Activated CD4-positive, alpha-beta T cell treated with anti-CD3 and anti-CD28 coated beads, Interleukin-2, amount 50 U/mL, for 24 hours (primary cell): ENCODE measurements at regions not wholly inside any gene's neighbourhood (a gene's known extent, or its start where the extent isn't known, plus 50 kb on each side); places are given as distances from the start of the nearest gene placed in this dataset.
A peak's percentile ranks its signal among the peaks of the same experiment; 100 is the strongest.

Source experiments
- DNase-seq, 2 donors: peaks; one replicate each; pipeline ENCODE4 v3.0.0-alpha.2; 2020; ENCODE audit warnings: low read depth in 1 of 2, low spot score in 1 of 2

DNA sequence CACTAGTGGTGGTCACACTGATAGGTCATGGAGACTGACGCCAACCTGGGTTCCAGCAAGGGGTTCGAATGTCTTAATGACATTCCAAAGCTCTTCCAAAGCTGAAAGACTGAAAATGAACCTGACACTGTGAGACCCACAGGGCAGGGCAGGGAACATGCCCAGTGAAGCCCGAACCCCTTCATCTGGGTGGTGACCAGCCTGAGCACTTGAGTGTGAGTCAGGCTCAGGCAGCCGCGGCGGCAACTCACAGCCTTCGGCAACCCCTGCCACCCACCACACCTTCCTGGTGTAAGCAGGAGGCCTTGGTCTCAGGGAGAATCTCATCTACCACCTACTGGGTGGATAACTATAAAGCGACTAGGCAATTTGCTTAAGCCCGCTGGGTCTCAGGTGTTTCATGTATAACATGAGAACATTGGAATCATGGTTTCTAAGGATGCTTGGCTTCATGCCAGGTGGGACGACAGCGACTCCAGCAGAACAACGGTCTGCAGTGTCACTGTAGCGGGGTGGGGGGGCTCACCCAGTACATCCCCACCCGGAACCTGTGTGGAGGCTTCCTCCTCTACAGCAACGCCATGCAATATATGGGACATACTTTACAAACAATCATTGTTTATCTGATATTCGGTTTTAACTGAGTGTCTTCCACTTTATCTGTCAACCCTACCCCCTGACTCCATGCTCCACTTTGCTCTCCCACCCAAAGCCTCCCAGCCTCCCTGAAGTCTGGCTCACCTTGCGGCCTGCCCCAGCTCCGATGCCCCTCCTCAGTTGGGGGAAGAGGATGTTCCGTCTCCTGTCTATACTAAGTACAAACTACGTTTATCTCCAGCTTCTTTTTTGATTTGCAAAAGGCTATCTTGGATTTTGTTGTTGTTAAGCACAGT, 125.0 kb upstream of the MEF2A start:
- no peak for DNase-seq

DNA sequence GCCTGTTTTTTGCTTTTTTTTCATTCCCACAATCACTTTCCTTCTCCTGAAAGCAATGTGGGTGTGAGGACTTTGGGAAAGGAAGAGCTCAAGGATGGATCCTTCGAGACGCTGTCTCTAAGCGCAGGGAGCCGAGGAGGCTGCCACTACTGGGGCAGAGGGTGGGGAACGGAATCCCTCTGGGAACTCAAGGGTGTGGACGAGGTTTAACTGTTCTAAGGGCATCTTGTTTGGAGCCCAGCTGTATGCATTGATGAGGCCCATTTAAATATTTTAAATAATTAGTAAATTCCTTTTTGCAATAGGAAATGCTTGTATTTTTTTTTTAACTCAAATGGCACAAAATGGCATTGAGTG, 124.4 kb upstream of the MEF2A start:
- DNase-seq: no peak

DNA sequence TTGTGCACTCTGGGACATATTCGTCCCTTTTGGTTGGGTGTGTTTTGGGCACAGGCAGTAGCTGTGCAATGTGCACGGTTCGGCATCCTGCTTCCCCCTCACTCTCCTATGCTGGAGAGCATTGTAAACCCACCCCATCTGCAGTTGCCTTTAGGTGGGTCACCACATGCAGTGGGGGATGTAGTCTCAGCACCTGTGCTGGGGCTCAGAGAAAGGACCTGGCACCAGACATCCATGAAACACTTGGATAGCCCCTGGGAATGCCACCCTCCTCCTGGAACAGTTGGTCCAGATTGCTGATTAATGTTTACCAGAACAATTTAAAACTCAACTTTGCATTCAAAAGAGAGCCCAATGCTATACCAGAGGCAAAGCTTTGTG, 123.9 kb upstream of the MEF2A start:
- no peak for DNase-seq

DNA sequence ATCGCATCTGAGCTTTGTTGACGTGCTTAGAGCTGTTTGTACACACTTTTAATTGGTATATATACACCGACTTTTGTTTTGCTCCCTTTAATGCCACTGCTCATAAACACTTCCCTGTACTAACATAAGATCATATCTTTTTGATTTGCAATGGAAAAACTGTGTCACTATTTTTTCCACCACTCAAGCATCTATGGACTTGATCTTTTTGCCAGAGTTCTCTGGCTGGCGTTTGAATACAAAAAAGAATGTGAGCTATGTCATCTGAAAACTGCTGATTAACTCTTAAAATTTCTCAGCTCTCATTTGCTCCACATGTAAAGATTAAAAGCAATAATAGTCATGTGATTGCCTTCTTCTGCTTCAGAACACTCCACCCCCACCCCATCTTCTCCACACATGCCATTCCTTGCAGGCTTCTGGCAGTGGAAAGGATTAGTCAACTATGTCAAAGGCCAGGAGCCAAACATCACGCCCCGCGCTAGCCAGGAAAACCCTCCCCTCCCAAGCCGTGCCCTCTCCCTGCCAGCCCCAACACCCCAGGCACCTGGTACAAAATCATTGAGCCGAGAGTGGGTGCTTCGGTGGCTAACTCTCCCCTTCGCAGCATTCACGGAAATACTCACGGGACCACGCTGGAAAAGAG, 123.4 kb upstream of the MEF2A start:
- DNase-seq: no peak

DNA sequence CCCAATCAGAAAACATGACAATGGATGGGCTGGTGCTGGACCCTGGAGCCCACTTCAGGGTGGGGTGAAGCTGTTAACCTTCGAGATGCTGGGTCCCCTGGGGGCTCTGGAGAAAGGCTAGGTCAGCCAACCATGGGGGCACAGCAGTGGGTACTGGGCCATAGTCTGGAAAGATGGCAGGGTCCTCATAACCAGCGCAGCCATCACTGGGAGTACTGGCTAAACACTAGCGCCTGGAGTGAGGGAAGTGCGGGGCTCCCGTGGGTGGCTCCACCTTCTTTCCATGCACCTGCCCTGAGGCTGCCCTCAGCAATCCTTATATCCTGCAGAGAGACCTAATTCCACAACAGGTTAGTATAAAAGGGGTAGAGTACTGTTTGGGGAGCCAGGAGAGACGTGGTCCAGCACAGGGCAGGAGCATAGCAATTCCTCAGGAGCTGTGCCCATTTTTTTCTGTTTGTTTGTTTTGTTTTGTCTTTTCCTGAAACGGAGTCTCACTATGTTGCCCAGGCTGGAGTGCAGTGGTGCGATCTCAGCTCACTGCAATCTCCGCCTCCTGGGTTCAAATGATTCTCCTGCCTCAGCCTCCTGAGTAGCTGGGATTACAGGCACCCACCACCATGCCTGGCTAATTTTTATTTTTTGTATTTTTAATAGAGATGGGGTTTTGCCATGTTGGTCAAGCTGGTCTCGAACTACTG, 122.6 kb upstream of the MEF2A start:
- DNase-seq: no peak

DNA sequence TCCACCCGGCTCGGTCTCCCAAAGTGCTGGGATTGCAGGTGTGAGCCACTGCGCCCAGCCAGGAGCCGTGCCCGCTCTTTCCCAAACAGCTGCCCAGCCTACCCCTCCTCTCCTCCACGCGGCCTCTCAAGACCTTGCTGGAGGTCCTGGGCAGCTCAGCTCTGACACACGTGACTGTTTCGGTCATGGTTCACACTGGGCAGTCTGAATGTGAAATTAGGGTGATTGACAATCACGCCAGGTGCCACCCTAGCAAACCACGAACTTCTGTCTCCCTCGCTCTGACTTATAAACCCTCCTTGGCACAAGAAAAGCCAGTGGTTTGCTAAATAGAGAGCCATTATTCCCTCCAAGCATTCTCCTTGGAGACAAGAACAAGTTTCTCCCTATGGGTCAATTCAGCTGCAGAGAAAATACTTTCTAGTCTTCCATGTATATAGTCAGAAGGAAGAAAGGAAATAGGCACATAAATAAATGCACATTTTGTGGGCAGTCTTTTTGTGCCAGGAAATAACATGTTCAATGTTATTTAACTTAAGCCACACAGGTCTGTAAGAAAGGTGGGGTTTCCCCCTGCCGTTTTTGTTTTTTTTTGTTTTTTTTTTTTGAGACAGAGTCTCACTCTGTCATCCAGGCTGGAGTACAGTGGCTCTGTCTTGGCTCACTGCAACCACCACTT, 121.9 kb upstream of the MEF2A start:
- DNase-seq: no peak

DNA sequence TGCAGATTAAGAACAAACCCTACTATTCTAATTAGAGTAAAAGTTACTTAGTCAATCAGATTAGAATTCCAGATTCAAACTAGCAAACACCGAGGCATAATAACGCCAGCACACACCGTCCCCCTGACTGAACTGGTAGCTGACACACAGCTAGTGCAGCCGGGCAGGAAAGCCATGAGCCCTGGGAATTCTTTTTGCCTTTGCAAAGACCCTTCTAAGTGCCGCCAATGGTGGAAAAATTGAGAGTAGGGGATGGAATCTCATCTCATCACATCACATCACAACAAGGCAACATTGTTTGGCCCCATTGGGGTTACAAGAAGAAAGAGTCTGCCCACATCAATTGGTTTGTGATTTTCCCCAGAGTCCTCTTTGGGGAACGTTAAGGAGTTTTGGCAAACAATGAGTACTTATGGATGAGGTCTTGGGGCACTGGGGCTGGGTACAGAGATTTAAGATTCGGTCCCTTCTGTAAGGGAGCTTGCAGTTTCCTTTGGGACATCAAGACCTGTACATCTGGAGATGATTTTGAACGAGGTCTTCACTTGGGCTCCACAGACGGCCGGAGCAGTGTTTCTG, 120.4 kb upstream of the MEF2A start:
- DNase-seq: no peak

DNA sequence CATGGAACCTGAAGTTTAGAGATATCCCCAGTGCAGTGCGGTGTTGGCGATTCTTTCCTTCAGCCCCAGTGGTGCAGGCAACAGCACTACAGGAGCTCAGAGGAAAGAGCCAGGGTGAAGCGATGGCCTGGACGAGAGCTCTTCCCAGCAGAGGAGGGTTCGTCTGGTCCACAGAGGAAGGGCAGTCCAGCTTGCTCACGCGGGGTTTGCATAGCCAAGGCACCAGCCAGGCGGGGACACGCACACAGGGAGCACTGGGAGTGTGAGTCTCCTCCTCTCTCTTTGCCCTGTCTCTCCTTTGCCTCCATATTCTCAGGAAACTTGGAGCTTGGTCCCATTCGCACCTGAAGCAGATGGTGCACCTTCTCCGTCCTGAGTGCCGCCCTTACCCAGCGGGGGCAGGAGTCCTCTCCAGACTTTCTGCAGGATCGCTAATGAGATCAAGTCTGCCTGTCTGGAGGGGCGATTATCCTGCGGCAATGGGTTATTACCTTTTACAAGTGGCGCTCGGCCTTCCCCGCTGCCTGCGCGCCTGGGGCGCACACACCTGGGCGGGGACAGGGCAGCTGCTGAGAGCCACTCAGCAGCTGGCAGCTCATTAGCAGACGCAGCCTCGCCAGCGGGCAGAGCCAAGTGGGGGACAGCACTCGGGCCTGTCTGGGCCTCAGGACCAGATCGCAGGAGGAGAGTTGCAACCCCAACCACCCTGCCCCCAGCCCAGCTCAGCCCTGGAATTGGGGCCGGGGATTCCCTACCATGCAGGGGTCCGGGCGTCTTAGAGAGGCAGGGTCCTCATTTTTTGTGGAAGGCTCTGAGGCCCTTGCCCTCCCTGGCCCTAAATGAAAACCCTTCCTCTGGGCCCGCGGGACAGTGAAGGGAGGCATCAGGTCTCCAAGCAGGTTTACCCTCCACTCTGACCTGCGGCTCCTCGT, 119.0 kb upstream of the MEF2A start:
- DNase-seq: no peak

DNA sequence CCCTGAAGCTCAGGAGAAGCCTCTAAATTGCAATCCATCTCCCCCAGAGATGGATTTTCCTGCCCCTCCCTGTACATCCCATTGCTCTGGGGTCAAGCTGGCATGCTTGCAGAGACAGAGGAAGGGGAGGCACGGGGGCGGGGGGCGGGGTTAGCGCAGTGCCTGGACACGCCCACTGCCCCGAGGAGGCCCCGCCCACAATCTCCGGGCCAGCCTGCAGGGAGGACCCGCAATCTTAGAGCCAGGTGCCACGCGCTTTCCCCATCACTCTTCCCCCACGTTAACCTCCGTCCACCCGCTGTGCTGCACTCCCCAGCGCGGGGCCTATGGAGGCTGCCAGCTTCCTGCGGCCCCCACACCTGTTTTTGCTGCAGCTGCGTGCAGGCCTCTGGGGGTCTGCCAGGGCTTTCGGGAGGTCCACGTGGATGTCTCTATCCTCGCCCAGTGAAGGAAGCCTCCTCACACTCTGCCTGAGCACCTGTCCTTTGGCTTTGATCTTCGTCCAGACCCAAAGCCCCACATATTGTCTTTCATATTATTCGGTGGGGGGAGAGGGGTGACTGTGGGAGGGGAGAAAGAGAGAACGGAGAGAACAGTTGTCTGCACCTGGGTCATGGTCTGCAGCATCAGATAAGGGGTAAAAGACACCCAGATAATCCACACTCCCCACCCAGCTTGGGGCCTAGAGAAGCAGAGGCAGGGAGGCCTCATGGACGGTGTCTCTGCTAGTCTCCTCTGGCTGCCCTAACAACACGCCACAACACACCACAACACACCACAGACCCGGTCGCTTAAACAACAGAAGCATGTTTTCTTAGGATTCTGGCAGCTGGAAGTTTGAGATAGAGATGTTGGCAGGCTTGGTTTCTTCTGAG, 118.0 kb upstream of the MEF2A start:
- no peak for DNase-seq

DNA sequence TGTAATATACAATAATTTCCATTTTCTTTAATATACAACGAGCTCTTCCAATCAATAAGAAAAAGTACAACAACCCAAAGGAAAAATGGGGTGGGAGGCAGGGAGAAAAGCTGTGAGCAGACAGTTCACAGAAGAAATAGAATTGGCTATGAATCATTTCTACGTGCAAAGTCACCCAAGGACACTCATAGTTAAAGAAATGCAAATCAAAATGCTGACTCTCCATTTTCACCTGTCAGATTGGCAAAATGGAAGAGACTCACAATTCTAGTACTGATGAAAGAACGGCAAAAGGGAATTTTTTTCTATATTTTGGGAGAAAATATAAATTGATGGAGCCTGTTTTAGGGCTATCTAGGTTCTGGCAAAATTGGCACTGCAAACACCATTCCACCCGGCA, 116.3 kb upstream of the MEF2A start:
- DNase-seq: no peak

DNA sequence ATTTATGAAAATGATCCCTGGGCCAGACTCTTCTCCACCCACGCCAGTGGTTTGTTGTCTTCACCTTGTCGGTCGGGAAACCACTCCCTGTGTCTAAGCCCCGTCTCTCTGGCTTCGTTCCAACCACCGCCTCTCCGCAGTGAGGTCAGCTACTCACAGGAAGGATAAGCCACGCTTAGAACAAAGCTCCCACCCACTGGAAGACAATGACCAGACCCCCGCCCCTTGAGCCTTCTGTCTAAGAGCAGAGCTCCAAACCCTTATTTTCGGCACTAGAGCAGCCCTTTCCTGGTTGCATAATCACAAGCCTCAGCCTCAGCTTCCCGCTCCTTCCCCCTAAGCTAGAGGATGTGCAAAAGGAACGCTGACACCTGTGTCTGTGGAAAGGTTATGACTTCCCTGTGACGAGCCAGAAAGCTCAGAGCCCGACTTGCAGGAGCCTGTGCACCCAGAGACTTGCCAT, 114.9 kb upstream of the MEF2A start:
- peak; percentile 28 to 51 for DNase-seq

DNA sequence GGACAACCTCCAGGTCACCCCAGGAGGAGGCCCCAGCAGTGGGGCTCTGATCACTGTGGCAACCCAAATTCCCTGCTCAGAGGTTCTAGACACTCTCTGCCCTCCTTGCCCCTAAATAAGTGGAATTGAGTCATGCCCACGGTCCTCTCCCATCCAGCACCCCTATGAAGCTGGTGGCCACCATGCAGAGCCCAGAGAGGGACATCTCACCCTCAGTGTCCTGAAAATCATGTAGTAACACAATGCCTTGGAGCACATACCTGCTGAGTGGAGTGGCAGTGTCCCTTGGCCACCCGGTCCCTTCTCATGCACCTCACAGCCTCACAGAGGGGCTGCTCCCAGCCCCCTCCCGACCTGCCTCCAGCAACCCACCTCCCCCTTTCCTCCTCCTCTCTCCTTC, 114.3 kb upstream of the MEF2A start:
- no peak for DNase-seq

DNA sequence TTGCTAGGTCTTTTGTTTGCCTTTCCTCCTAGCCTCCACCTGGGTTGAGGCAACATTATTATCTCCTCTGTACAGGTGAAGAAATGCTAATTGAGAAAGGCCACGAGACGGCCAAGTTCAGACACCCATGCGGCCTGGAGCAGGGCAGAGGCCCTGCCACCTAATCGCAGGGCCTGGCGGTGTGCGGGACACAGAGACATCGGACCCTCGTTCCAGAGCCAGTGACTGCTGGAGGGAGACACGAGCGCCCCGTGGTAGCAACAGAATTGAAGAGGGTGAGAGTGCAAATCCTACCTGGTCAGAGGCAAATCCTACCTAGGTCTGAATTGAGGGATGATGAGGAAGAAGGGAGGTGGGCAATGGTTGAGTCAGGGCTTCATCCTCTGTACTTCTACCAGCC, 113.8 kb upstream of the MEF2A start:
- DNase-seq: no peak

DNA sequence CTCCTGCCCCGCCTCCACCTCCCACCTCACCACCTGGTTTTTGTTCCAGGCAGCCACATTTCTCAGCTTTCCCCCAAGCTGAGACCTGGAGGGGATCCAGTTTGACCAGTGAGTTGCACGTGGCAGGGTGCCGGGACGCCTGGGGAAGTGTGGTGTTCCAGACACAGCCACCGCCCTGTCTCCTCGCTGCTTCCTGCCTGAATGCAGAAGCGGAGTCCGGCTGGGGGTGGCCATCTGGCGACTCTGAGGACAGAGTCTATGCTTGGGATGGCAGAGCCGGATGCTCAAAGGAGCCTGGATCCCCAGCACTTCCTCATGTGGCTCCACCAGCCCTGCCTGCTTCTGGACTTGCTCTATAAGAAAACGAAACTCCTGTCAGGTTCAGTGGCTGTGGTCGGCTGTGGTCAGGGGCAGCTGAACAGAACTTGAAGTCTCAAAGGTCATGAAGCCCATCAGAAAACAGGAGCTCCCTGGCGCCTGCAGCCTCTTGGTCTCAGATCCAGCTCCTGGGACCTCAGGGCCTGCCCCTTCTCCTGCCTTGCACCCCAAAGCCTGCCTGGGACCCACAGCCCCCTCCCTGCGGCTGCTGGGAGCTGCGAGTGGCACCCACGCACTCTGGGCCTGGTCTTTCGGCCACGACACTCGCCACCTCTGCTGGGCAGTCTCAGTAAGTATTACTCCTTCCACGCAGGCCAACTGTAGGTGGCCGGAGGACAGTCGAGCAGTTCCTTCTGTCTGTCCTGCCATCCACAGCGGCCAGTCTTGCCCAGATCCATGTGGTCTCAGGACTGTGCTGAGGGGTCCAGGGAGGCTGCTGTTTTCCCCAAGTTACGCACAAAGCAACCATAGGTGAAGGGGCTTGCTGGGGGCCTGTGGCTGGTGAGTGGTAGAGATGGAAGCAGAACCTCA, 112.8 kb upstream of the MEF2A start:
- DNase-seq: no peak

DNA sequence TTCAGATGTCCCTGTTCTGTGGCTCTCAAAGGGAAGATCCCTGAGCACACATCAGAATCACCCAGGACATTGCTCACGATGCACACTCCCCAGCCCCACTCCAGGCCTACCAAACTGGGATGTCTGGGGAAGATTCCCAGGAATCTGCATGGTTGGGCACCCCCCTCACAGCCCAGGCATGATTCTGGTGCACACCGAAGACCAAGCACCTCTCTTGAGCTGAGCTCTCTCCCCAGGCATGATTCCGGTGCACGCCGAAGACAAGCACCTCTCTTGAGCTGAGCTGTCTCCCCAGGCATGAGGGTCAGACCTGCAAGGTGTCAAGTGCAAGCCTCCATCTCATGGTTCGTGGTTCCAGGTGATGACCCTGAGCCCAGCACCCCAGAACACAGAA, 112.2 kb upstream of the MEF2A start:
- no peak for DNase-seq

DNA sequence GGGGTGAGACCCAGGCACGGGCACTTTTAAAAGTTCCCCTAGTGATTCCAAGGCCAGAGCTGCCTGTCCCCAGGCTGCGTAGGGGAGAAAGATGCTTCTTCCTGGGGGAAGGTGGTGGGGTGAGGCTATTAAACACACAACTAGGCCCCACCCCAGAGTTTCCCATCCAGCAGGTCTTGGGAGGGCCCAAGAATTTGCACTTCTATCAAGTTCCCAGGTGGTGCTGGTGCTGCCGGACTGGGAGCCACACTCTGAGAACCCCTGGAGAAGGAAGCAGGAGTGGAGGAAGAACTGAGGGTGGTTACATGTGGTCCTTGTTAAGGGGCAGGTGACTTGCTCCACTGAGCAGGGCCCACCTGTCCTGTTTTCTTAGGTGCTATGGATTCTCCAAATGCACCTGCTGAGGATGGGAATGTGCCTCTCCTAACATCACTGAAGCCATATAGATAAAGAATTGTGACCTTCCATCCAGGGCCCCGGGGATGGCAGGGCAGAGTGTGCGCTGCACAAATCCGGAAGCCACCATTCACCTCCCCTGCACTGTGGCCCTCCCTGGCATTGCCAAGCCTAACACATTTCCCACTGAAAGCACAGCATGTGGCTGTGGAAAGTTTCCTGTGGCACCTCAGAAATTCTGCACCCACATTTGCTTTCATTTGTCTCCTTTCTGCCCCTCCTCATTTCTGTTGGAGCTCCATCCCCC, 111.5 kb upstream of the MEF2A start:
- no peak for DNase-seq

DNA sequence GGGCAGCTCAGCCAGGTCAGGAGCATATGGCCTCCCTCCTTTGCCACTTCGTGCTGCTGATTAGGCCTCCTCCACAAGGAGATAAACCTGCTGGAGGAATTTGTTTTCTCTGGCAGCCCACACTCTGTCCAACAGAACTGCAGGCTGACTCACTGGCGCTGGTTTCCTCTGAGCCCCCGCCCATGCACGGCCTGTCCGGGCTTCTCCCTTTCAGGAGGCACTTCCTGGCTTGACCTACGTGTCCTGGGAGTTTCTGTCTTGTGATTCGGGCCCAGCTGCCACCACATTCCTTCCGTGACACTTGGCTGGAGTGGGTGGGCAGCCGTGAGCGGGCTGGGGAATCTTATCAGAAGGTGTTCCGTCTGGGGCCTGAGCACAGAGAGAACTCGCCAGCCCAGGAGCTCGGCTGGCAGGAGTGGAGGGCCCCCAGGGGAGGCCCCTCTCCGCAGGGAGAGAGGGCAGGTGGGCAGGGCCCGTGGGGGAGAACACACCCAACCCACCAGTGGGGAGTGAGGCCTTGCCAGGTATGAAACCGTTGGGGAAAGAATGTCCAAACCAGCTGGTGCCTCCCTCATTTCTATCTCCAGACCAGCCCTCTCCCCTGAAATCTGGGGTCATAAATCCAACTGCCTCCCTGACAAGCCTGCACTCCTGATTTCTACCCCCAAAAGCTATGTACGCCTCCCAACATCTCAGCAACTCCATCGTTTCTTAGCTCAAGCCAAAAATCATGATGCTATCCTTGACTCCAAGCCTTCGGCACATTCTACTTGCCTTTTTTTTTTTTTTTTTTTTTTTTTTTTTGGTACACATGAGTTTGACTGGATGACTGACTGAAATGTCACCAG, 110.6 kb upstream of the MEF2A start:
- no peak for DNase-seq
